Small intestine (tissue), 7 donors: ENCODE measurements at regions not wholly inside any gene's neighbourhood (a gene's known extent, or its start where the extent isn't known, plus 50 kb on each side); places are given as distances from the start of the nearest gene placed in this dataset.
A peak's percentile ranks its signal among the peaks of the same experiment; 100 is the strongest.
"Not testable (repeated sequence)": the region's sequence is repeated elsewhere in the genome, so short reads cannot be mapped to it uniquely, and the experiment has no call there.

Experiments used
- DNase-seq, 2 donors: peaks; one replicate each; pipeline versions ENCODE4 v3.0.0 to v3.0.0-alpha.2; 2013
- FAIRE-seq: peaks from 2 replicates; lab custom pipeline; 2012; peaks lifted over from hg19 to GRCh38; lab: Jason Lieb, UNC
- H3K27ac ChIP-seq, 3 donors: one replicate each; pipeline ENCODE4 v1.5.1; 2013; ENCODE audit warnings: low read length in 2 of 3, mild to moderate bottlenecking in 2 of 3, control low read depth in 1 of 3, inconsistent platforms in 1 of 3, low read depth in 1 of 3, moderate library complexity in 1 of 3
- H3K27me3 ChIP-seq, 3 donors: one replicate each; pipeline ENCODE4 v1.6.1; 2013; ENCODE audit warnings: low read length in 3 of 3, inconsistent platforms in 1 of 3; ENCODE audit not compliant: control insufficient read depth in 3 of 3, insufficient read depth in 3 of 3
- H3K36me3 ChIP-seq, 3 donors: one replicate each; pipeline ENCODE4 v1.6.1; 2013; ENCODE audit warnings: low read length in 3 of 3, inconsistent platforms in 1 of 3, low read depth in 1 of 3, mild to moderate bottlenecking in 1 of 3, moderate library complexity in 1 of 3; ENCODE audit not compliant: control insufficient read depth in 3 of 3, insufficient read depth in 2 of 3
- H3K4me1 ChIP-seq, 3 donors: one replicate each; pipeline ENCODE4 v1.6.1; 2013; ENCODE audit warnings: low read length in 2 of 3, inconsistent platforms in 1 of 3, low read depth in 1 of 3, mild to moderate bottlenecking in 1 of 3, moderate library complexity in 1 of 3; ENCODE audit not compliant: control insufficient read depth in 3 of 3, insufficient read depth in 2 of 3
- H3K4me3 ChIP-seq, 3 donors: one replicate each; pipeline ENCODE4 v1.5.1; 2013; ENCODE audit warnings: low read length in 3 of 3, control low read depth in 1 of 3, inconsistent platforms in 1 of 3, low read depth in 1 of 3, mild to moderate bottlenecking in 1 of 3, moderate library complexity in 1 of 3
- H3K9me3 ChIP-seq, 2 donors: one replicate each; pipeline ENCODE4 v1.6.1; 2013; ENCODE audit warnings: low read depth in 1 of 2, low read length in 1 of 2; ENCODE audit not compliant: control insufficient read depth in 2 of 2, insufficient read depth in 1 of 2
- WGBS, 3 donors: extraction: QIAGEN DNeasy Blood & Tissue Kit; methylation state at CpG; one replicate each; pipeline ENCODE4 v1.1.7; 2013; 5-methylcytosine and 5-hydroxymethylcytosine counted together
- donor health status: healthy with polysubstance abuse.
- donor health status: control.
- donor health status: control.
- donor health status: Bipolar disorder and iron deficiency.
- donor health status: healthy.

- WGBS, 3 donors: 69 to 74% (median 71%) methylated on average over 28 to 29 of the region's 29 CpGs
- not testable (repeated sequence) for H3K4me3 ChIP-seq, H3K9me3 ChIP-seq, H3K4me1 ChIP-seq, H3K36me3 ChIP-seq, H3K27me3 ChIP-seq, FAIRE-seq, H3K27ac ChIP-seq
- DNase-seq: peak; percentile 6 to 21
Observed at GRCh38 chr16:46390660-46391462, 230.3 kb downstream of the SHCBP1 start.

GRCh38 chr16:46389561-46390041 is 231.6 kb downstream of the SHCBP1 start:
- not testable (repeated sequence) for H3K4me1 ChIP-seq, H3K27me3 ChIP-seq, H3K9me3 ChIP-seq, H3K27ac ChIP-seq, FAIRE-seq, H3K36me3 ChIP-seq, H3K4me3 ChIP-seq
- 76 to 79% (median 79%) methylated on average over 20 of the region's 20 CpGs for WGBS, 3 donors
- peak; percentile 92 to 94 for DNase-seq

GRCh38 chr16:46388939-46389491 is 232.2 kb downstream of the SHCBP1 start:
- not testable (repeated sequence) for H3K4me3 ChIP-seq, H3K4me1 ChIP-seq, H3K27me3 ChIP-seq, DNase-seq, H3K9me3 ChIP-seq, H3K27ac ChIP-seq, H3K36me3 ChIP-seq, FAIRE-seq
- 84 to 89% (median 87%) methylated on average over 27 of the region's 27 CpGs for WGBS, 3 donors

GRCh38 chr16:46388354-46388753 is 232.8 kb downstream of the SHCBP1 start:
- H3K27ac ChIP-seq, H3K4me1 ChIP-seq, H3K36me3 ChIP-seq, H3K27me3 ChIP-seq, FAIRE-seq, H3K9me3 ChIP-seq, H3K4me3 ChIP-seq: not testable (repeated sequence)
- DNase-seq: peak in 1 of 2 donors; percentile 44
- WGBS, 3 donors: 82 to 85% (median 84%) methylated on average over 16 of the region's 16 CpGs

- not testable (repeated sequence) for H3K27ac ChIP-seq, DNase-seq
Observed at GRCh38 chr16:46387720-46388119, 233.5 kb downstream of the SHCBP1 start.

GRCh38 chr16:46386805-46387620 is 234.2 kb downstream of the SHCBP1 start:
- WGBS, 3 donors: 76 to 78% (median 78%) methylated on average over 28 of the region's 28 CpGs
- not testable (repeated sequence) for DNase-seq, H3K27me3 ChIP-seq

More at GRCh38 chr16:46387720-46388119, 233.5 kb downstream of the SHCBP1 start:
- H3K4me1 ChIP-seq, H3K4me3 ChIP-seq, H3K9me3 ChIP-seq, FAIRE-seq, H3K36me3 ChIP-seq, H3K27me3 ChIP-seq: not testable (repeated sequence)
- 69 to 71% (median 71%) methylated on average over 15 of the region's 15 CpGs for WGBS, 3 donors

GRCh38 chr16:46386110-46386771 is 234.9 kb downstream of the SHCBP1 start:
- 80 to 84% (median 82%) methylated on average over 23 of the region's 25 CpGs for WGBS, 3 donors
- H3K36me3 ChIP-seq, H3K9me3 ChIP-seq, H3K27me3 ChIP-seq, FAIRE-seq, H3K4me3 ChIP-seq, H3K27ac ChIP-seq, H3K4me1 ChIP-seq: not testable (repeated sequence)
- DNase-seq: peak in 1 of 2 donors; percentile 67

More at GRCh38 chr16:46386805-46387620, 234.2 kb downstream of the SHCBP1 start:
- not testable (repeated sequence) for H3K4me1 ChIP-seq, H3K36me3 ChIP-seq, H3K9me3 ChIP-seq, H3K27ac ChIP-seq, FAIRE-seq, H3K4me3 ChIP-seq
